Liver (tissue), 8 donors: ENCODE measurements at regions not wholly inside any gene's neighbourhood (a gene's known extent, or its start where the extent isn't known, plus 50 kb on each side); places are given as distances from the start of the nearest gene placed in this dataset.

Source experiments
- DNase-seq: peaks from one replicate; pipeline ENCODE4 v3.0.0-alpha.2; 2017; ENCODE audit warnings: low spot score
- H3K27ac ChIP-seq, 2 donors: one replicate each; pipeline ENCODE4 v1.7.0; 2013; ENCODE audit warnings: inconsistent platforms in 2 of 2, low read length in 2 of 2, control low read depth in 1 of 2, low read depth in 1 of 2, mild to moderate bottlenecking in 1 of 2
- H3K27me3 ChIP-seq, 4 donors: one replicate each; pipeline versions ENCODE4 v1.6.1 to v1.7.0; 2013; ENCODE audit warnings: low read length in 3 of 4, inconsistent platforms in 1 of 4, mild to moderate bottlenecking in 1 of 4, moderate library complexity in 1 of 4; ENCODE audit not compliant: control insufficient read depth in 4 of 4, insufficient read depth in 4 of 4
- H3K36me3 ChIP-seq, 4 donors: one replicate each; pipeline versions ENCODE4 v1.6.1 to v1.7.0; 2013; ENCODE audit warnings: low read length in 3 of 4, mild to moderate bottlenecking in 3 of 4, low read depth in 1 of 4, moderate library complexity in 1 of 4; ENCODE audit not compliant: control insufficient read depth in 4 of 4, insufficient read depth in 3 of 4
- H3K4me1 ChIP-seq, 4 donors: one replicate each; pipeline versions ENCODE4 v1.6.1 to v1.7.0; 2013; ENCODE audit warnings: low read length in 3 of 4, mild to moderate bottlenecking in 3 of 4, moderate library complexity in 1 of 4; ENCODE audit not compliant: control insufficient read depth in 4 of 4, insufficient read depth in 4 of 4
- H3K4me3 ChIP-seq, 3 donors: one replicate each; pipeline versions ENCODE4 v1.6.1 to v1.7.0; 2013; ENCODE audit warnings: low read length in 3 of 3, control low read depth in 1 of 3, low read depth in 1 of 3, mild to moderate bottlenecking in 1 of 3
- H3K9ac ChIP-seq, 2 donors: one replicate each; pipeline ENCODE4 v1.7.0; 2013; ENCODE audit warnings: low read length in 2 of 2, mild to moderate bottlenecking in 2 of 2, moderate library complexity in 2 of 2, control low read depth in 1 of 2, low read depth in 1 of 2
- H3K9me3 ChIP-seq, 4 donors: one replicate each; pipeline versions ENCODE4 v1.6.1 to v1.7.0; 2013; ENCODE audit warnings: low read length in 3 of 4; ENCODE audit not compliant: control insufficient read depth in 4 of 4
- ATF3 ChIP-seq: IDR thresholded peaks from 2 replicates; pipeline ENCODE4 v1.6.1; 2016; ENCODE audit warnings: antibody characterized with exemption
- EGR1 ChIP-seq, 2 donors: IDR thresholded peaks; 2 replicates each; pipeline ENCODE4 v1.6.1; 2016 to 2018; ENCODE audit warnings: antibody characterized with exemption in 2 of 2, low read depth in 2 of 2
- FOXA1 ChIP-seq: IDR thresholded peaks from 2 replicates; pipeline ENCODE4 v1.6.1; 2016; ENCODE audit warnings: antibody characterized with exemption
- FOXA2 ChIP-seq: IDR thresholded peaks from 2 replicates; pipeline ENCODE4 v1.6.1; 2016; ENCODE audit warnings: antibody characterized with exemption
- GABPA ChIP-seq, 2 donors: IDR thresholded peaks in 1 of 2; conservative IDR thresholded peaks in 1 of 2; 2 replicates each; pipeline ENCODE4 v1.6.1; 2016; ENCODE audit warnings: antibody characterized with exemption in 2 of 2, mild to moderate bottlenecking in 1 of 2, moderate library complexity in 1 of 2
- HNF4A ChIP-seq, 2 donors: conservative IDR thresholded peaks; 2 replicates each; pipeline ENCODE4 v1.6.1; 2016; ENCODE audit warnings: antibody characterized with exemption in 2 of 2, mild to moderate bottlenecking in 2 of 2
- HNF4G ChIP-seq: IDR thresholded peaks from 2 replicates; pipeline ENCODE4 v1.6.1; 2016; ENCODE audit warnings: antibody characterized with exemption
- JUND ChIP-seq, 2 donors: IDR thresholded peaks; 2 replicates each; pipeline ENCODE4 v1.6.1; 2016; ENCODE audit warnings: antibody characterized with exemption in 2 of 2
- MAX ChIP-seq: IDR thresholded peaks from 2 replicates; pipeline ENCODE4 v1.6.1; 2016; ENCODE audit warnings: antibody characterized with exemption
- NR2F2 ChIP-seq: IDR thresholded peaks from 2 replicates; pipeline ENCODE4 v1.6.1; 2016; ENCODE audit warnings: antibody characterized with exemption
- RAD21 ChIP-seq, 2 donors: IDR thresholded peaks; 2 replicates each; pipeline ENCODE4 v1.6.1; 2016; ENCODE audit warnings: antibody characterized with exemption in 2 of 2, mild to moderate bottlenecking in 2 of 2
- REST ChIP-seq: IDR thresholded peaks from 2 replicates; pipeline ENCODE4 v1.6.1; 2016; ENCODE audit warnings: antibody characterized with exemption, mild to moderate bottlenecking
- RXRA ChIP-seq, 2 donors: IDR thresholded peaks; 2 replicates each; pipeline ENCODE4 v1.6.1; 2017 to 2018; ENCODE audit warnings: antibody characterized with exemption in 2 of 2, mild to moderate bottlenecking in 1 of 2
- SP1 ChIP-seq: IDR thresholded peaks from 2 replicates; pipeline ENCODE4 v1.6.1; 2018; ENCODE audit warnings: antibody characterized with exemption, mild to moderate bottlenecking
- TAF1 ChIP-seq: conservative IDR thresholded peaks from 2 replicates; pipeline ENCODE4 v1.6.1; 2016; ENCODE audit warnings: antibody characterized with exemption, mild to moderate bottlenecking
- YY1 ChIP-seq: IDR thresholded peaks from 2 replicates; pipeline ENCODE4 v1.6.1; 2016; ENCODE audit warnings: antibody characterized with exemption, mild to moderate bottlenecking
- ZBTB33 ChIP-seq: IDR thresholded peaks from 2 replicates; pipeline ENCODE4 v1.6.1; 2016; ENCODE audit warnings: antibody characterized with exemption
- WGBS: extraction: QIAGEN DNeasy Blood & Tissue Kit; methylation state at CpG from one replicate; pipeline ENCODE4 v1.1.7; 2013; 5-methylcytosine and 5-hydroxymethylcytosine counted together
- TF ChIP-seq, protein P1 (sequence below): fragments of 150-350 bp; IDR thresholded peaks from 2 replicates; pipeline ENCODE4 v1.5.1; 2017; ENCODE audit warnings: improper control_type of control experiment, low read depth, low read length; ENCODE audit not compliant: missing input control
- donor health status: healthy.
- donor health status: healthy.
- donor health status: healthy.
- donor health status: healthy.
- donor health status: healthy.

DNA sequence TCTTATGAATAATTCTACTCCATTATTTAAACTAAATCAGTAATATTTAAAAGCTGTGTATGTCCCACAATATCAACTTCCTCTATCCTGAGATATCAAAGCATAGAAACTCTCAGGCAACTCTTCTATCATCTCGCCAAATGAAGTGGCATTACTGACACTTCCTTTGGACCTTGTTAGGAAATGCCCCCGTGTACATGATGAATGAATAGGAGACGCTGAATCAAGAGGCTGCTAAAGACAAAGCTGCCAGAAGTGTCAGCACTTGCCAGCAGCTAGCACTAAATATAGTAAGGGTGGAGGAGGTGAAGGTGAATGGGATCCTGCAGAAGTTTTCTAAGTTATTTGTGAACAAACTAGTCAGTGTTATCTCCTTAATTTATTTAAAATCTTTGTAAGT is 99.5 kb upstream of the BLTP1 start:
- no peaks in the 10 kb centered on the region for H3K9me3 ChIP-seq
- no peak overlapping the region for H3K4me3 ChIP-seq
- no peaks in the 10 kb centered on the region for H3K4me1 ChIP-seq
- TF ChIP-seq NR2F2 (no peak), TAF1 (no peak), HNF4A (conservative IDR thresholded peaks at IDR 0.05) (no peak), REST (no peak), RXRA (IDR thresholded peaks at IDR 0.05) (no peak), ZBTB33 (no peak), SP1 (no peak), HNF4G (no peak), FOXA2 (no peak), EGR1 (IDR thresholded peaks at IDR 0.05; ENCODE audit: low read depth in 2 of 2) (no peak), MAX (no peak), FOXA1 (no peak), JUND (IDR thresholded peaks at IDR 0.05) (no peak), ATF3 (no peak)
- TF ChIP-seq, protein P1, sequence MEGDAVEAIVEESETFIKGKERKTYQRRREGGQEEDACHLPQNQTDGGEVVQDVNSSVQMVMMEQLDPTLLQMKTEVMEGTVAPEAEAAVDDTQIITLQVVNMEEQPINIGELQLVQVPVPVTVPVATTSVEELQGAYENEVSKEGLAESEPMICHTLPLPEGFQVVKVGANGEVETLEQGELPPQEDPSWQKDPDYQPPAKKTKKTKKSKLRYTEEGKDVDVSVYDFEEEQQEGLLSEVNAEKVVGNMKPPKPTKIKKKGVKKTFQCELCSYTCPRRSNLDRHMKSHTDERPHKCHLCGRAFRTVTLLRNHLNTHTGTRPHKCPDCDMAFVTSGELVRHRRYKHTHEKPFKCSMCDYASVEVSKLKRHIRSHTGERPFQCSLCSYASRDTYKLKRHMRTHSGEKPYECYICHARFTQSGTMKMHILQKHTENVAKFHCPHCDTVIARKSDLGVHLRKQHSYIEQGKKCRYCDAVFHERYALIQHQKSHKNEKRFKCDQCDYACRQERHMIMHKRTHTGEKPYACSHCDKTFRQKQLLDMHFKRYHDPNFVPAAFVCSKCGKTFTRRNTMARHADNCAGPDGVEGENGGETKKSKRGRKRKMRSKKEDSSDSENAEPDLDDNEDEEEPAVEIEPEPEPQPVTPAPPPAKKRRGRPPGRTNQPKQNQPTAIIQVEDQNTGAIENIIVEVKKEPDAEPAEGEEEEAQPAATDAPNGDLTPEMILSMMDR: no peak
- no peak overlapping the region for H3K9ac ChIP-seq
- no peak overlapping the region for H3K27ac ChIP-seq
- DNase-seq: no peak
- 49% methylated on average over 3 of the region's 3 CpGs for WGBS
- no peaks in the 10 kb centered on the region for H3K36me3 ChIP-seq
- H3K27me3 ChIP-seq: no peaks in the 10 kb centered on the region

GRCh38 chr4:122050841-122051240 is 99.0 kb upstream of the TRPC3 start:
- no peak for DNase-seq
- WGBS: 84% methylated on average over 3 of the region's 3 CpGs
- Histone ChIP-seq H3K27me3 (no peaks in the 10 kb centered on the region), H3K4me1 (no peaks in the 10 kb centered on the region), H3K27ac (no peak overlapping the region), H3K9me3 (no peaks in the 10 kb centered on the region), H3K4me3 (no peak overlapping the region), H3K9ac (no peak overlapping the region), H3K36me3 (no peaks in the 10 kb centered on the region)
- TF ChIP-seq TAF1 (no peak), YY1 (no peak), MAX (no peak), GABPA (IDR thresholded peaks at IDR 0.05 in 1 of 2, conservative IDR thresholded peaks at IDR 0.05 in 1 of 2) (no peak), EGR1 (IDR thresholded peaks at IDR 0.05; ENCODE audit: low read depth in 2 of 2) (no peak), ZBTB33 (no peak), FOXA2 (no peak), ATF3 (no peak), REST (no peak), HNF4G (no peak), RAD21 (IDR thresholded peaks at IDR 0.05) (no peak), JUND (IDR thresholded peaks at IDR 0.05) (no peak), HNF4A (conservative IDR thresholded peaks at IDR 0.05) (no peak)
